HepG2 (cell line): ENCODE measurements at regions not wholly inside any gene's neighbourhood (a gene's known extent, or its start where the extent isn't known, plus 50 kb on each side); places are given as distances from the start of the nearest gene placed in this dataset.

ENCODE experiments used
- ATAC-seq: fragments of 200-7000 bp; cut with Tn5 transposase; 3 replicates; pipeline ENCODE4 v1.9.1; 2020; ENCODE audit warnings: mild to moderate bottlenecking, moderate library complexity
- BruUV-seq: library from RNA; stranded (reverse); fragments of 400-500 nt; replicated peaks from 2 replicates; lab custom pipeline; 2021; lab: Mats Ljungman, UMichigan
- CTCF ChIA-PET: fragments of 300-600 bp; formaldehyde crosslinking; extraction: SDS; loops from one replicate; lab custom pipeline; 2021; ENCODE audit warnings: low total read pairs, inconsistent platforms, low intra/inter-chr PET ratio; lab: Yijun Ruan, JAX
- POLR2A ChIA-PET: fragments of 350-600 bp; sonication (Branson Sonifier 250); formaldehyde crosslinking; loops from one replicate; lab custom pipeline; 2020; ENCODE audit warnings: antibody characterized with exemption, inconsistent platforms; lab: Yijun Ruan, JAX
- DNase-seq: peaks from one replicate; pipeline ENCODE4 v3.0.0-alpha.2; 2015; ENCODE audit warnings: low spot score
- FAIRE-seq: peaks from 3 replicates; lab custom pipeline; 2011; peaks lifted over from hg19 to GRCh38; lab: Jason Lieb, UNC
- H2AFZ ChIP-seq: one replicate; pipeline ENCODE4 v1.6.1; 2011; ENCODE audit warnings: low read length, inconsistent platforms
- H3K27ac ChIP-seq: fragments of 300-600 bp; 3 replicates; pipeline ENCODE4 v1.8.0; 2011; ENCODE audit warnings: mixed run types, mild to moderate bottlenecking, mixed read lengths, low read length, inconsistent platforms; ENCODE audit not compliant: insufficient read depth; ENCODE audit errors: extremely low read length
- H3K27me3 ChIP-seq, 2 experiments: fragments of 200-600 bp in 1 of 2; 2 replicates in 1 of 2; 3 replicates in 1 of 2; pipeline versions ENCODE4 v1.6.0 to v1.8.0; 2011; ENCODE audit warnings: low read length in 2 of 2, mild to moderate bottlenecking in 2 of 2, moderate library complexity in 2 of 2, inconsistent platforms in 1 of 2; ENCODE audit not compliant: insufficient read depth in 2 of 2, control insufficient read depth in 1 of 2
- H3K36me3 ChIP-seq, 2 experiments: fragments of 200-600 bp in 1 of 2; replicated peaks in 1 of 2; 2 replicates in 1 of 2; 3 replicates in 1 of 2; pipeline versions ENCODE4 v1.5.1 to v1.8.0; 2011; ENCODE audit warnings: low read length in 2 of 2, inconsistent platforms in 1 of 2; ENCODE audit not compliant: insufficient read depth in 2 of 2, control insufficient read depth in 1 of 2
- H3K4me1 ChIP-seq: 2 replicates; pipeline ENCODE4 v1.5.1; 2012; ENCODE audit warnings: low read length, inconsistent platforms; ENCODE audit not compliant: insufficient read depth
- H3K4me2 ChIP-seq: 2 replicates; pipeline ENCODE4 v1.6.0; 2011; ENCODE audit warnings: low read depth, low read length, inconsistent platforms
- H3K4me3 ChIP-seq, 3 experiments: fragments of 200-600 bp in 1 of 3; sonication (generic), shearing (Covaris generic) in 1 of 3; replicated peaks in 1 of 3; 2 replicates each; pipeline ENCODE4 v1.5.1; 2011 to 2016; ENCODE audit warnings: low read length in 3 of 3, inconsistent platforms in 2 of 3, low read depth in 2 of 3, mild to moderate bottlenecking in 2 of 3, control low read depth in 1 of 3, mixed read lengths in 1 of 3; ENCODE audit not compliant: insufficient read depth in 1 of 3
- H3K79me2 ChIP-seq: one replicate; pipeline ENCODE4 v1.6.1; 2011; ENCODE audit warnings: low read length, inconsistent platforms; ENCODE audit not compliant: insufficient read depth
- H3K9ac ChIP-seq: 2 replicates; pipeline ENCODE4 v1.6.0; 2011; ENCODE audit warnings: mild to moderate bottlenecking, low read depth, low read length, inconsistent platforms; ENCODE audit not compliant: insufficient read depth
- H3K9me3 ChIP-seq: 2 replicates; pipeline ENCODE4 v1.5.1; 2012; ENCODE audit warnings: mild to moderate bottlenecking, low read length
- H4K20me1 ChIP-seq: 2 replicates; pipeline ENCODE4 v1.6.0; 2011; ENCODE audit warnings: inconsistent platforms, mild to moderate bottlenecking, low read length, moderate library complexity; ENCODE audit not compliant: insufficient read depth
- FOXO1 ChIP-seq: sonication (generic); formaldehyde crosslinking; IDR thresholded peaks from 2 replicates; pipeline ENCODE4 v1.4.0; 2020; ENCODE audit warnings: missing genetic modification reagents
- GABPA ChIP-seq, 2 experiments: IDR thresholded peaks; 2 replicates each; pipeline ENCODE4 v1.6.1; 2011 to 2016; ENCODE audit warnings: low read depth in 2 of 2, low read length in 1 of 2, missing biosample characterization in 1 of 2, missing genetic modification characterization in 1 of 2
- HES4 ChIP-seq: sonication (generic); formaldehyde crosslinking; IDR thresholded peaks from 2 replicates; pipeline ENCODE4 v1.9.0; 2021; ENCODE audit warnings: mild to moderate bottlenecking, missing genetic modification reagents, borderline replicate concordance
- MAFK ChIP-seq, 2 experiments: IDR thresholded peaks in 1 of 2; conservative IDR thresholded peaks in 1 of 2; 2 replicates each; pipeline ENCODE4 v1.6.1; 2011; ENCODE audit warnings: improper control_type of control experiment in 2 of 2, low read length in 2 of 2
- SMAD1 ChIP-seq: sonication (generic); formaldehyde crosslinking; IDR thresholded peaks from 2 replicates; pipeline ENCODE4 v1.4.0; 2020; ENCODE audit warnings: missing genetic modification reagents, low read depth, mild to moderate bottlenecking, borderline replicate concordance
- SOX13 ChIP-seq, 3 experiments: fragments of 450-650 bp in 1 of 3; sonication (generic) in 1 of 3; formaldehyde crosslinking in 1 of 3; IDR thresholded peaks in 2 of 3; conservative IDR thresholded peaks in 1 of 3; 2 replicates each; pipeline versions ENCODE4 v1.5.0 to v1.6.1; 2016 to 2020; ENCODE audit warnings: antibody characterized with exemption in 1 of 3, mild to moderate bottlenecking in 1 of 3, missing compliant biosample characterization in 1 of 3, missing genetic modification reagents in 1 of 3, moderate library complexity in 1 of 3
- ZFP36 ChIP-seq: fragments of 150-350 bp; IDR thresholded peaks from 2 replicates; pipeline ENCODE4 v1.6.1; 2018; ENCODE audit warnings: borderline replicate concordance, low read length, low read depth; ENCODE audit not compliant: partially characterized antibody
- ZMYM3 ChIP-seq: sonication (generic); formaldehyde crosslinking; IDR thresholded peaks from 2 replicates; pipeline ENCODE4 v1.5.1; 2020; ENCODE audit warnings: mild to moderate bottlenecking, missing genetic modification reagents
- ZNF17 ChIP-seq: sonication (generic); formaldehyde crosslinking; IDR thresholded peaks from 2 replicates; pipeline ENCODE4 v1.5.0; 2020; ENCODE audit warnings: mild to moderate bottlenecking, missing genetic modification reagents
- ZNF451 ChIP-seq: sonication (generic); formaldehyde crosslinking; IDR thresholded peaks from 2 replicates; pipeline ENCODE4 v1.5.0; 2020; ENCODE audit warnings: mild to moderate bottlenecking, missing genetic modification reagents
- ZNF773 ChIP-seq: sonication (generic); formaldehyde crosslinking; IDR thresholded peaks from 2 replicates; pipeline ENCODE4 v1.4.0; 2020; ENCODE audit warnings: missing genetic modification reagents, borderline replicate concordance
- WGBS: methylation state at CpG from one replicate; pipeline ENCODE4 v1.1.6; 2017; ENCODE audit warnings: low lambda C conversion rate; 5-methylcytosine and 5-hydroxymethylcytosine counted together
- in situ Hi-C: cut with HindIII; loops from 2 replicates; pipeline ENCODE4 v1.10.0; 2017; ENCODE audit warnings: low pct_unique_long_range_greater_than_20kb; ENCODE audit not compliant: extremely low pct_ligation_motif_present
- intact Hi-C: fragments of 100-400 bp; cut with micrococcal nuclease; formaldehyde crosslinking; loops from one replicate; pipeline ENCODE4 v1.10.0; 2022; ENCODE audit not compliant: unreplicated experiment

DNA sequence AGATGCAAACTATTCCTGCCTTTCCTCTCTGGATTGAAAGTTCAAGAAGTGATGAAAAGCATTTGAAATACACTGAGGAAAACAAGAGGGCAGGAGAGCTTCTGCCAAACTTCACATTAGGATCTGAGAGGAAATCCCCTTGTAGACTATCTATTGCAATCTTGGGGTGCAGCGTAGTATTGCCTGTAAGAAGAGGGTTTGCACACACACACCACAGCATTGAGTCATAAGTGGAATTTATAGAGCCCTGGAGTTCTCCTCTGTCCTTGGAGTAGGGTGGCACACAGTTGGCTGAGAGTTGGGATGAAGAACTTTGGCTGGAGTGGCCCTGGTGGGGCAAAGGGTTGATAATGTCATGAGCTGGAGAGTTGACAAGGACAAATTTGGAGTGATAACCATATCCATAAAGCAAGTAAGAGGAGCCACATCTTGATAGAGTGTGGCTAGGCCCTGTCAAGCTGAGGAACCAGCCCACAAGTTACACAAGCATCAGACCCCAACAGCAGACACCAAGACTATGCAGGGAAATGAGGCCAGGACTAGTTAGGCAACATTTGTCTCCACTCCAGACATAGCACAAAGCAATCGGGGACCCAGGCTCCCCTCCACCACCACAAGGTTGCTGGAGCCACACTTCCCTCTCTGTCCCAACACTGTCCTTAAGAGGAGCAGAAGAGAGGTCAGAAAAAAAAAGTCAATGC lies 520.9 kb downstream of the KLF5 start:
- Histone ChIP-seq H4K20me1 (no peaks in the 10 kb centered on the region), H3K4me3 (no peak overlapping the region), H3K27ac (no peak overlapping the region), H3K27me3 (no peaks in the 10 kb centered on the region; a peak in 1 of 5 replicates), H3K4me2 (no peak overlapping the region), H3K79me2 (no peaks in the 10 kb centered on the region), H3K36me3 (no peaks in the 10 kb centered on the region), H3K9me3 (no peaks in the 10 kb centered on the region), H3K9ac (no peak overlapping the region), H2AFZ (no peak overlapping the region), H3K4me1 (no peaks in the 10 kb centered on the region)
- intact Hi-C loops: no loop called here
- in situ Hi-C loops: no loop called here
- TF ChIP-seq ZNF451 (CRISPR knock-in tag) (no peak), FOXO1 (no peak), MAFK (conservative IDR thresholded peaks at IDR 0.05 in 1 of 2, IDR thresholded peaks at IDR 0.05 in 1 of 2; ENCODE audit: low read length in 2 of 2) (no peak), GABPA (IDR thresholded peaks at IDR 0.05; ENCODE audit: low read depth, low read length) (no peak), GABPA (CRISPR knock-in tag; IDR thresholded peaks at IDR 0.05; ENCODE audit: low read depth) (no peak), HES4 (CRISPR knock-in tag) (no peak), ZNF773 (CRISPR knock-in tag) (no peak), SMAD1 (CRISPR knock-in tag) (no peak), ZFP36 (no peak), ZNF17 (CRISPR knock-in tag) (no peak), ZMYM3 (CRISPR knock-in tag) (no peak), SOX13 (IDR thresholded peaks at IDR 0.05) (no peak), SOX13 (CRISPR knock-in tag; conservative IDR thresholded peaks at IDR 0.05 in 1 of 2, IDR thresholded peaks at IDR 0.05 in 1 of 2) (no peak)
- no TSS peak for BruUV-seq
- FAIRE-seq (no peak), ATAC-seq (no peak), DNase-seq (no peak)
- POLR2A ChIA-PET: no interaction called here
- WGBS: 0% methylated on average over 2 of the region's 2 CpGs
- CTCF ChIA-PET: no interaction called here
